ACHN (cell line): ENCODE measurements at regions not wholly inside any gene's neighbourhood (a gene's known extent, or its start where the extent isn't known, plus 50 kb on each side); places are given as distances from the start of the nearest gene placed in this dataset.

Source experiments
- DNase-seq: peaks from one replicate; pipeline ENCODE4 v3.0.0-alpha.2; 2015
- in situ Hi-C: cut with HindIII; loops from 2 replicates; pipeline ENCODE4 v1.10.0; 2017; ENCODE audit warnings: low sequenced_read_pairs, low pct_ligation_motif_present, low pct_unique_long_range_greater_than_20kb

GRCh38 chr20:19095762-19096161 is 116.7 kb upstream of the SLC24A3 start:
- DNase-seq, result no peak
- in situ Hi-C loops, result no loop called here

GRCh38 chr20:19096843-19097242 is 115.6 kb upstream of the SLC24A3 start:
- in situ Hi-C loops, result no loop called here
- DNase-seq, result no peak

- DNase-seq, result no peak
- in situ Hi-C loops, result no loop called here
Measured at GRCh38 chr20:19098117-19098516, 114.3 kb upstream of the SLC24A3 start.

GRCh38 chr20:19098806-19099578 is 113.5 kb upstream of the SLC24A3 start:
- in situ Hi-C loops, result no loop called here
- no peak for DNase-seq

DNA sequence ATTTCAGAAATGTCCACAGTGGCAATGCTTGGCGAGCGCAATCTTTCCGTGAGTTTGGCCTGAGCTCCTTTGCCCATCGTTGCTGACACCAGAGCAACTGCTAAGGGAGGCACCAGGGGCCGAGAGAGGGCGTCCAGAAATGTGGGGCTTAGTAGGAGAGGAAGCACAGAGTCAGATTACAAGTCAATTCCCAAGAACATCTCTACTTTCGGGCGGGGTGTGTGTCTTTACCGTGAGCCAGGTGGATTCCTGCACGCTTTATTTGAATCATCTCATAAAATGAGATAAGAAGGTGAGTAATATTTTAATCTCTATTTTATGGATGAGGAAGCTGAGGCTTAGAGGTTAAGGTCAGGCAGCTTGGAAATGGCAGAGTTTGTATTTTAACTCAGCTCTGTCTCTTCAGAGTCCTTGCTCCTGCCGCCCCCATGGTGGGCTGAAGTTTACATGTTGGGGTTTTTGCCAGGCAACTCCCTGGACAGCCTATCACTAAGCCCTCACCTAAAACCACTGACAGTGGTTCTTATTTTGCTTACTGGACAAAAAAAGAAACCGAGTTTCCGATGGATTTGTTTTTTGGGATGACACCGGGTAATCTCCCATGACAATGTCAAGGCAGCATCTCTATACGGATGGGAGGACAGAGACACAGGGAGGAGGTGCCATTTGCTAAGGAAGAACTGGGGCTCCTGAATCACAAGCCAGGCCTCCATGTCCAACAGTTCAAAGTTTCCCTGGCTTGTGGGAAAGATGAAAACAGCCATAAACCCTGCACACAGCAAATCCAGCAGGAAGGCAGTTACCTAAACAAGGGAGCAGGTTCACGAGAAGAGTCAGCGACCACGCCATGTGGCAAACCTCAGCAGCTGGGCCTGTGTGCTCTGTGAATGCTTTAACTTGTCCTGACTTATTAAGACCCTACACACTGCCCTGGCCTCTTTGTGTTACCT is 112.6 kb upstream of the SLC24A3 start:
- DNase-seq, result no peak
- in situ Hi-C loops, result no loop called here

DNA sequence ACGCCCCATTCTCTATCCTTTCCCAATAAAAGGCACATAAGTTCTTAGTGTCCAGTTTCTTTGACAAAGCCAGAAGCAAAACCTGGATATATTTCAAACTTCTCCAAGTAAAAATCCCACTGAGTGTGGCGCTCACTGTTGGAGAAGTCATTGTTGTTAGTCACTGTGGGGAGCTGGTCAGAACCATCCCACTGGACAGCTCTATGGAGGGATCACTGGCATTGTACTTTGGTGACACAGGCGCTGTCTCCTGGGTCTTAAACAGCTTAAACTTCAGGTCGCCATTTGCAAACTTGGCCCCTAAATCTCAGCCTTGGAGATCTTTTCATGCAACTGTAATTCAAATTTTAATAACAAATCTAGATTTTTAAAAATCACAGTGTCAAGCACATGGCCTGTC is 111.5 kb upstream of the SLC24A3 start:
- in situ Hi-C loops, result no loop called here
- no peak for DNase-seq

DNA sequence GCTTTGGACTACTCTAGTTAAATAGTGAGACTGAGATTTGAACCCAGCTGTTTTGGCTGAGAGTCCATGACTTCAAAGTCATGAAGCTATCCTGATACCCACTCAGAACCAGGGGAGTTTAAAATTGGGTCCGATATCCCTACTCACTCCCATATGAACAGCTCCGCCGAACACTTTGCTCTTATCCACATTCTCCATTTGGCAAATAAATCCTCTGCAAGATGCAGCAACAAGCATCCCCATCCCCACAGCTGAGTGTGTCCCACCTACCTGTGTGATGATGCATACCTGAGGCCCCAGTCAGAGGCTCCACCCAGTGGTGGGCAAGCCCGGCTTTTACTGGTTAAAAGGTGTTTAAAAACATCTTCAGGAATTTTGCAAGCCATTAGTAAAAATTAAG is 108.3 kb upstream of the SLC24A3 start:
- no peak for DNase-seq
- in situ Hi-C loops, result no loop called here

DNA sequence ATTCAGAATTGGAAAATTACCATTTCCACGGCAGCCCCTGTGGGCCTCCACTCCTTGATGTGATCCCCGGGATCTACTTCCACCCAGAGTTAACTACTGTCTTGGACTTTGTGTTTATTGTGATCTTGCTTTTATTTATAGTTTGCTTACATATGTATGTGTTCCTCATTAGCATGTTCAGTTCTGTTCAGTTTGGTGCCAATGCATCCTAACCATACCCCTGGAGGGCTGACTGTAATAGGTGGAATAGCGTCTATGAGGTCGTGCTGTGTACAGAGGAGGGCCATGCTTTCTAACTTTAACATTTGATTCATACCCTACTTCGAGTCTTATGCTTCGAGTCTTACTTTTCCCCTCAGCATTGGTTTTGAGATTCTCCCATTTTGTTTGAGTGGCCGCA is 104.3 kb upstream of the SLC24A3 start:
- in situ Hi-C loops, result no loop called here

GRCh38 chr20:19110285-19110684 is 102.2 kb upstream of the SLC24A3 start:
- in situ Hi-C loops, result no loop called here
- no peak for DNase-seq

More for the DNA sequence above, 104.3 kb upstream of the SLC24A3 start:
- no peak for DNase-seq

DNA sequence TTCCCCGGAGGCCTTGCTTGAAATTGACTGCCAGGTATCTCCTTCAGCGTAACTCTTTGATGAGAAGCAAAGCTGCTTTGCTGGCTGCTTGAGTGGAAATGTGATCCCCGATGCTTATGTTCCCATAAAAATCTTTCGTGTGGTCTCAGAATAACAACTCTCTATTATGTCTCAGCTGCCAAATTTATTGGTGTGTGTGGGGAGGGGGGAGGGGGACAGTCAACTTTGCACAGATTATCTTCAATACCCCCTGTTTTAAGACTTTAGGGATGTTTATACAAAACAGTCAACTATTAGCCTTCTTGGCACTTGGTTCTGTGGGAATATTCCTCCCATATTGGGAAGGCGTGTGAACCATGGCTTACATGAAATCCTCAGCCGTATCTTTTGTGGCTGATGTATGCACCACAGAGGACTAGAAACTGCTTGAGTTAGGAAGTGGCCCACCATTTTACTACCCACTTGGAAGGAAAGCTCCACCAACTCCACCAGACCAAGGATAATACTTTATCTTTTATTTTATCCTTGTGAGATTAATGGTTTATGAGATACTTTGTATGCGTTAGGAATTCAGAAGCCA is 101.5 kb upstream of the SLC24A3 start:
- in situ Hi-C loops, result no loop called here
- no peak for DNase-seq

GRCh38 chr20:19112828-19113227 is 99.6 kb upstream of the SLC24A3 start:
- in situ Hi-C loops, result no loop called here
- no peak for DNase-seq

DNA sequence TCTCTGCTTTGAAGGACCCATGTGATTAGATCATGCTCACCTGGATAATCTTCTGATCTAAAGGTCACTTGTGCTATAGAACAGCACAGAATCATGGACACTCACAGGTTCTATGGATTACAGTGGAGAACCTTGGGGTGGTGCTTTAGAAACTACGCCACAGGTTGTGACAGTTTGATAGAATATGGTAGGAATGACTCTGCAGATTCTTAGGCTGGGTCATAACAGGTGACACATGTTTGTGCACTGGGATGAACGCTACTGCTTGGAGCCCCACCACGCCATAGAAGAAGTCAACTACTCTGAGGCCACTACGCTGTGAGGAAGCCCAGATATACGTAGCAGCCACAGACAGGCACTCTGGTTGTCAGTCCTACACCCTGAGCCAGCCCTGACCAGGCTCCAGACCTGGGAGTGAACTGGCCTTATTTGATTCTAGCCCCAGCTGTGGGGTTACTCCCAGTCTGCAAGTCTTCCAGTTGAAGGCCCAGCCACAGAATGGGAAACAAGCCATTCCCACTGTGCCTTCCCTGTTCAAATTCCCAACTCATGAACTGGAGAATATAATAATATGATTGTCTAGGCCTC is 99.0 kb upstream of the SLC24A3 start:
- in situ Hi-C loops, result no loop called here
- DNase-seq, result no peak

GRCh38 chr20:19114410-19114809 is 98.0 kb upstream of the SLC24A3 start:
- no peak for DNase-seq
- in situ Hi-C loops, result no loop called here

DNA sequence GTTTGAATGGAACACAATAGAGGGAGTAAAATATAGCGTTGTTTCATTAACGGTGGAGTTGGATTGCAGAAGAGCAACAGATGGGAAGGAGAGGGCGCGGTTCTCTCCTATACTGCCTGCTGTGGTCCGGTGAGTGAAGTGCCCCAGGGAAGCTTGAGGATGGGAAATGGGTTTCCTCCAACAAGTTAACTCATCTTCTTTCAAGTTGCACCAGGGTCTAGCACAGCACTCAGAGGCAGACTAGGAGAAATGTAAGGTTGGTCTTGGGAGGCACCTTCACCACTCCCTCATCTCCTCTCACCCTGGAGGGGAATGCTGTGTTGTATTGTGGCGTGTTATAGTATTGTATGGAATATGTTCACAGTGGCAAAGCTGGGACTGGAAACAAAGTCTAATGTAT is 96.9 kb upstream of the SLC24A3 start:
- in situ Hi-C loops, result no loop called here
- no peak for DNase-seq

- in situ Hi-C loops, result no loop called here
- DNase-seq, result no peak
Measured at GRCh38 chr20:19120011-19120410, 92.4 kb upstream of the SLC24A3 start.

DNA sequence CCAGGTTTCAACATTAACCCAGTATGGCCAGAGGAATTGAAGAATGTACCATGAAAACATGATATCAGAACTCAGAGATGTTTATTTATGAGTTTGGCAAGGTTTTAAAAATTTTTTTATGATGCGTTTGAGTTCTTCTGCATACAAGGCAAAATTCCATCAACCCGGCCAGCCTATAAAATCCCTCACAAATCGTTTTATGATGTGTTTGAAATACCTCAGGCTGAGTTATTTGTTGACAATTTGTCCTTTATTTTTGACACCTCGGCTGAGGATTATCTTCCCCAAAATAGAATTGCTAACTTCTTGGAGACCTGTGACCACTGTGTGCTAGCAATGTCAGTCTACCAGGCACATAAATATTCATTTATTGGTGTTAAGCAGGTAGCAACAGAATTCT is 91.9 kb upstream of the SLC24A3 start:
- in situ Hi-C loops, result no loop called here
- no peak for DNase-seq

GRCh38 chr20:19121463-19121862 is 91.0 kb upstream of the SLC24A3 start:
- in situ Hi-C loops, result no loop called here

DNA sequence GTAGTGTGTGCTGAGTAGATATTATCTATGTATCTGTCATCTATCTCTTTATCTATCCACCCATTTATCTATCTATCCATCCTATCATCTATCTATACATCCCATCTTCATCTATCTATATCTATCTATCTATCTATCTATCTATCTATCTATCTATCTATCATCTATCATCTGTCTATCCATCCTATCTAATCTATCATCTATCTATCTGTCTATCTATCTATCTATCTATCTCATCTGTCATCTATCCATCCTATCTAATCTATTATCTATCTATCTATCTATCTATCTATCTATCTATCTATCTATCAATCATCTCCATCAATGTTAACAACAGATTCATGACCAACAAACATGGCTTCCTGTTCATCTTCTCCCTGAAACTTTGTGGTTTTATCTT is 90.5 kb upstream of the SLC24A3 start:
- in situ Hi-C loops, result no loop called here
- DNase-seq, result no peak

More at GRCh38 chr20:19121463-19121862, 91.0 kb upstream of the SLC24A3 start:
- no peak for DNase-seq

GRCh38 chr20:19122395-19122794 is 90.0 kb upstream of the SLC24A3 start:
- in situ Hi-C loops, result no loop called here

More at GRCh38 chr20:19122395-19122794, 90.0 kb upstream of the SLC24A3 start:
- DNase-seq, result no peak
